Activated CD4-positive, alpha-beta T cell treated with anti-CD3 and anti-CD28 coated beads, Interleukin-2, amount 10 ng/mL, durations not matched to agents 7 days and 5 days (primary cell): ENCODE measurements at regions not wholly inside any gene's neighbourhood (a gene's known extent, or its start where the extent isn't known, plus 50 kb on each side); places are given as distances from the start of the nearest gene placed in this dataset.

ENCODE experiments used
- CTCF ChIA-PET: fragments of 350-600 bp; sonication (Branson Sonifier 250); formaldehyde crosslinking; loops from one replicate; lab custom pipeline; 2021; ENCODE audit warnings: antibody characterized with exemption; lab: Charles Lee
- POLR2A ChIA-PET: fragments of 350-600 bp; sonication (Branson Sonifier 250); formaldehyde crosslinking; loops from one replicate; lab custom pipeline; 2021; ENCODE audit warnings: antibody characterized with exemption; lab: Charles Lee
- DNase-seq: peaks from one replicate; pipeline ENCODE4 v3.0.0-alpha.2; 2020
- H3K27ac Mint-ChIP-seq: one replicate; pipeline ENCODE4 v1.8.0; 2021; ENCODE audit warnings: mild to moderate bottlenecking, moderate library complexity, mixed read lengths
- H3K27me3 Mint-ChIP-seq: one replicate; pipeline ENCODE4 v1.8.0; 2021; ENCODE audit warnings: mixed read lengths
- H3K36me3 Mint-ChIP-seq: one replicate; pipeline ENCODE4 v1.8.0; 2021; ENCODE audit warnings: low read depth, mixed read lengths
- H3K4me1 Mint-ChIP-seq: one replicate; pipeline ENCODE4 v1.8.0; 2021; ENCODE audit warnings: mixed read lengths
- H3K4me3 Mint-ChIP-seq: one replicate; pipeline ENCODE4 v1.8.0; 2021; ENCODE audit warnings: mild to moderate bottlenecking, moderate library complexity, mixed read lengths
- H3K9me3 Mint-ChIP-seq: one replicate; pipeline ENCODE4 v1.8.0; 2021; ENCODE audit warnings: mixed read lengths

DNA sequence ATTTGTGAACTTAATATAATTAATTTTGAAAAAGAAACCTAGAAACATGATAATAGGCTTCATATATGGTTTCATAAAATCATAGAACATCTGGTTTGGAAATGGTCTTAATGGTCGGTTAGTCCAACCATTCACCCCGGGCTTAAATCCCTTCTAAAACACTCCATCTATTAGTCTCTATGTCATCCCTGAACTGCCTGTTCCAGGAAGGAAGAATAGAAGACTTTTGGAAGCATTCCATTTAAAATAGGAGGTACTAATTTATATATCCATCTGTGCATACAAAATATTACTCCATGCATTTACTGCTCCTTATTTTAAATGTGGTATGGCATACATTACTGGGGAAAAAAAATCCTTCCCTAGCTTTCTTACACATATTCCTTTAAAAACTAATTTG is 262.2 kb upstream of the DDX53 start:
- Mint-ChIP-seq H3K27me3 (no peaks in the 10 kb centered on the region), H3K27ac (no peak overlapping the region), H3K9me3 (no peaks in the 10 kb centered on the region), H3K36me3 (no peaks in the 10 kb centered on the region), H3K4me3 (no peak overlapping the region), H3K4me1 (no peaks in the 10 kb centered on the region)
- ChIA-PET CTCF (no interaction called here), POLR2A (no interaction called here)
- DNase-seq: no peak

GRCh38 chrX:22739276-22739675 is 260.5 kb upstream of the DDX53 start:
- Mint-ChIP-seq H3K9me3 (no peaks in the 10 kb centered on the region), H3K36me3 (no peaks in the 10 kb centered on the region), H3K27me3 (no peaks in the 10 kb centered on the region), H3K27ac (no peak overlapping the region), H3K4me1 (no peaks in the 10 kb centered on the region), H3K4me3 (no peak overlapping the region)
- CTCF ChIA-PET: no interaction called here
- POLR2A ChIA-PET: no interaction called here
- no peak for DNase-seq

- no peak for DNase-seq
- no peak overlapping the region for H3K4me3 Mint-ChIP-seq
- no peaks in the 10 kb centered on the region for H3K27me3 Mint-ChIP-seq
- H3K27ac Mint-ChIP-seq: no peak overlapping the region
- no peaks in the 10 kb centered on the region for H3K36me3 Mint-ChIP-seq
- H3K9me3 Mint-ChIP-seq: no peaks in the 10 kb centered on the region
- ChIA-PET POLR2A (no interaction called here), CTCF (no interaction called here)
- no peaks in the 10 kb centered on the region for H3K4me1 Mint-ChIP-seq
These were observed 258.9 kb upstream of the DDX53 start for GRCh38 chrX:22740836-22741235.

DNA sequence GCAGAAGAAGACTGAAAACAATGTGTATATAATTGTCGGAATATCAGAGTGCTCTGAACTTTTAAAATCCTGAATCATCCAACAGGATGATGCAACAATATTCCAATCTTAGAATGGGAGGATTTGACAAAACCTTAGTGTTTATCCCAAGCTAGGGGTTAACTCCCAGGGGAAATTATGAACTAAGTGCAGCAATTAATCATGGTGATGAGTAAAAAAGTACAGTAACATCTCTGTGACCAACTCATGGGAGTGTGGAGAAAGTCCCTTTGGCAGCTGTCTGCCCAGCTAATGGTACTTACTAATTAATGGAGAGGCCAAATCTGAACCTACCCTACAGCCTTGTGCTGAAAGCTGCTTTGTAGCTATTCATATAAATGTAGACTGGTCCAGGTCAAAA is 257.6 kb upstream of the DDX53 start:
- Mint-ChIP-seq H3K9me3 (no peaks in the 10 kb centered on the region), H3K27ac (no peak overlapping the region), H3K27me3 (no peaks in the 10 kb centered on the region), H3K36me3 (no peaks in the 10 kb centered on the region), H3K4me3 (no peak overlapping the region), H3K4me1 (no peaks in the 10 kb centered on the region)
- DNase-seq: no peak
- CTCF ChIA-PET: no interaction called here
- POLR2A ChIA-PET: no interaction called here

GRCh38 chrX:22746081-22746480 is 253.7 kb upstream of the DDX53 start:
- no peak overlapping the region for H3K4me3 Mint-ChIP-seq
- H3K36me3 Mint-ChIP-seq: no peaks in the 10 kb centered on the region
- ChIA-PET POLR2A (no interaction called here), CTCF (interaction anchor here (1.2 kb wide), 1 partner anchor 761 kb away, joined by 3 read pairs; no protein-coding TSS in a partner anchor)
- no peak for DNase-seq
- no peaks in the 10 kb centered on the region for H3K4me1 Mint-ChIP-seq
- H3K27me3 Mint-ChIP-seq: no peaks in the 10 kb centered on the region
- no peak overlapping the region for H3K27ac Mint-ChIP-seq
- H3K9me3 Mint-ChIP-seq: no peaks in the 10 kb centered on the region

DNA sequence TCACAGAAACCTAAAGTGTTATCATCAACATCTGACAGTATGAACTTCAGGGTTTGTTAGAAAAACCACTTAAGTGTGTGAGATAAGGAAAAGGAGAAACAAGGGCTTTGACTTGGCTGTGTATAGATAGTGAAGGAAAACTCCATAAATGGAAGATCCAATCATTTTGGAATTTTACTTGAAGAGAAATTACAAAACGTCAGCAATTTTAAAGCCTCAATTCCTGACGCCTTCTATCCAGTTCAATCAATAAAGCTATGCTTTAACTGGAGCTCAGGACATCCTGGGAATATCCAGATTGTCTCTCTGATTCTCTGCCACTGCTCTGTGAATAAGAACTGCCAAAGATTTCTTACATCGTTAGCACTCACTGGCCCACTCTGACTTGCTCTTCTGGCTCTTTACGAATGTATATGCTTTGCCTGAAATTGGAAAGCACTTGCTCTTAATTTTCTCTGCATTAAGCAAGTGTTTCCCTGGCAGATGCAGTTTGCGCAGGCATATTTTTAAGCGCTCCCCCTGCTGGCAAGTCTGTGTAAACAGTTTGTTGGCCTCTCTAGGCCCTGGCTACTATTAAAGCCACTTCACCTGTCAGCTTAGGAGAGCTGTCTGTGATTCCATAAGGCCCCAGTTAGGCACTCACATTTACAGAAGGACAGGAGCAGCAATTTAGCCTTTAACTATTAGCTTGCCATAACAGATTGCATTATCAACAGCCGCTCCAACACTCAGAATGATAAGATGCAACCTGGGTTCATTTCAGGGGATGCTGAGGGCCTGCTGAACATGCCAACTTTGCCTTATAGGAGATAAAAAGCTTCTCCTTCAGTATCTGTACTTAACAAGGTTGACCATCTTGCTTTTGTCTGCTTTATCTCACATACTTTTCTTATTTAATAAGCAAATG is 251.4 kb upstream of the DDX53 start:
- ChIA-PET CTCF (interaction anchor here (0.6 to 1.3 kb wide), 5 partner anchors 9 to 1310 kb away, joined by 3 to 7 read pairs (median 3); no protein-coding TSS in a partner anchor), POLR2A (no interaction called here)
- Mint-ChIP-seq H3K36me3 (no peaks in the 10 kb centered on the region), H3K4me1 (no peaks in the 10 kb centered on the region), H3K9me3 (no peaks in the 10 kb centered on the region), H3K4me3 (no peak overlapping the region), H3K27me3 (no peaks in the 10 kb centered on the region), H3K27ac (no peak overlapping the region)
- peak; percentile 43 for DNase-seq

- H3K4me1 Mint-ChIP-seq: no peaks in the 10 kb centered on the region
- DNase-seq: no peak
- ChIA-PET POLR2A (no interaction called here), CTCF (no interaction called here)
- no peak overlapping the region for H3K4me3 Mint-ChIP-seq
- no peaks in the 10 kb centered on the region for H3K36me3 Mint-ChIP-seq
- no peaks in the 10 kb centered on the region for H3K27me3 Mint-ChIP-seq
- no peaks in the 10 kb centered on the region for H3K9me3 Mint-ChIP-seq
- H3K27ac Mint-ChIP-seq: no peak overlapping the region
These were observed 240.8 kb upstream of the DDX53 start for GRCh38 chrX:22758807-22759481.

- Mint-ChIP-seq H3K4me3 (no peak overlapping the region), H3K36me3 (no peaks in the 10 kb centered on the region), H3K27ac (no peak overlapping the region), H3K4me1 (no peaks in the 10 kb centered on the region), H3K9me3 (no peaks in the 10 kb centered on the region), H3K27me3 (no peaks in the 10 kb centered on the region)
- CTCF ChIA-PET: no interaction called here
- DNase-seq: no peak
- POLR2A ChIA-PET: interaction anchor here (0.7 kb wide), 1 partner anchor 908 kb away, joined by 3 read pairs; no protein-coding TSS in a partner anchor
These were observed 239.2 kb upstream of the DDX53 start for GRCh38 chrX:22760513-22761057.

GRCh38 chrX:22788221-22788620 is 211.5 kb upstream of the DDX53 start:
- ChIA-PET CTCF (no interaction called here), POLR2A (no interaction called here)
- H3K4me3 Mint-ChIP-seq: no peak overlapping the region
- H3K9me3 Mint-ChIP-seq: peaks cover 3% of the 10 kb centered on the region
- H3K27me3 Mint-ChIP-seq: no peaks in the 10 kb centered on the region
- H3K4me1 Mint-ChIP-seq: no peaks in the 10 kb centered on the region
- no peak overlapping the region for H3K27ac Mint-ChIP-seq
- DNase-seq: no peak
- no peaks in the 10 kb centered on the region for H3K36me3 Mint-ChIP-seq

DNA sequence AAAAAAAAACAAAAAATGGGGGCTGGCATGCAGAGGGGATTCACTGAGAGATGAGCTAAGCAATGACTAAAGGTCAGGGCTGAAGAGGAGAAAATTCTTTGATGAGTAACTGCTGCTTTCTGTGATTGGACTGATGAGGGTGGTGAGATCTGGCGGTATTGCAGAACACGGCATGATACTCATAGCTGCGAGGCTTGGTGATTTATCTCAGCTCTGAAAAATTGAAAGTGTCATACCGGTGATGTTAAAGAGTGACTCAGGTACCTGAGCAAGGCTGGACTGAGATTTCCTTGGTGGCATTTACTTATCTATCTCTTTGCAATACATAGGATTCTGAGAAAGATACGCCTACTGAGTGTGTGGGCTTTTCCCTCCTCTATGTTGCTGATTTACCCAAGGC is 204.1 kb upstream of the DDX53 start:
- DNase-seq: no peak
- H3K27ac Mint-ChIP-seq: no peak overlapping the region
- H3K27me3 Mint-ChIP-seq: no peaks in the 10 kb centered on the region
- CTCF ChIA-PET: no interaction called here
- POLR2A ChIA-PET: no interaction called here
- no peaks in the 10 kb centered on the region for H3K36me3 Mint-ChIP-seq
- no peaks in the 10 kb centered on the region for H3K4me1 Mint-ChIP-seq
- no peaks in the 10 kb centered on the region for H3K9me3 Mint-ChIP-seq
- H3K4me3 Mint-ChIP-seq: no peak overlapping the region

- ChIA-PET CTCF (no interaction called here), POLR2A (no interaction called here)
- no peaks in the 10 kb centered on the region for H3K9me3 Mint-ChIP-seq
These were observed 199.4 kb upstream of the DDX53 start for GRCh38 chrX:22800360-22800759.

GRCh38 chrX:22800806-22801205 is 199.0 kb upstream of the DDX53 start:
- no peak overlapping the region for H3K27ac Mint-ChIP-seq
- no peaks in the 10 kb centered on the region for H3K9me3 Mint-ChIP-seq
- H3K36me3 Mint-ChIP-seq: no peaks in the 10 kb centered on the region
- H3K4me1 Mint-ChIP-seq: no peaks in the 10 kb centered on the region
- no peak overlapping the region for H3K4me3 Mint-ChIP-seq
- no peak for DNase-seq
- H3K27me3 Mint-ChIP-seq: no peaks in the 10 kb centered on the region
- CTCF ChIA-PET: no interaction called here
- POLR2A ChIA-PET: no interaction called here

More at GRCh38 chrX:22800360-22800759, 199.4 kb upstream of the DDX53 start:
- Mint-ChIP-seq H3K4me1 (no peaks in the 10 kb centered on the region), H3K4me3 (no peak overlapping the region), H3K36me3 (no peaks in the 10 kb centered on the region), H3K27ac (no peak overlapping the region), H3K27me3 (no peaks in the 10 kb centered on the region)
- DNase-seq: no peak

DNA sequence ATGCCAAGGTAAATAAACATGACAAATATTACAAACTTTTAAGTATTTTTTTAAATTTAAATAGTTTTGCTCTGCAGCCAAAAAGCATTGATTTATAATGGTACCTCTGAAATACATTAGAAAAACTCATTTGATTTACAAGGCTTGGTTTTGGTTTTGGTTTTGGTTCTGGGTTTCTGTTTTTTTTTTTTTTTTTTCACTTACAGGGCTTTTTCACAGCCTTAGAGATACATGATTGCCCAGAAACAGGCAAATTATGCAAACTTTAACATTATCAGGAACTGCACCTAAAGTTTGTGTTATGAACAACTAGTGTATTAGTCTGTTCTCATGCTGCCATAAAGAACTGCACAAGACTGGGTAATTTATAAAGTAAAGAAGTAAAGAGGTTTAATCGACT is 196.4 kb upstream of the DDX53 start:
- no peaks in the 10 kb centered on the region for H3K27me3 Mint-ChIP-seq
- POLR2A ChIA-PET: no interaction called here
- no peak for DNase-seq
- CTCF ChIA-PET: no interaction called here
- H3K27ac Mint-ChIP-seq: no peak overlapping the region
- H3K4me3 Mint-ChIP-seq: no peak overlapping the region
- H3K9me3 Mint-ChIP-seq: no peaks in the 10 kb centered on the region
- no peaks in the 10 kb centered on the region for H3K36me3 Mint-ChIP-seq
- no peaks in the 10 kb centered on the region for H3K4me1 Mint-ChIP-seq
